ENCODE measurements at regions not wholly inside any gene's neighbourhood (a gene's known extent, or its start where the extent isn't known, plus 50 kb on each side); places are given as distances from the start of the nearest gene placed in this dataset.

- DNase-seq: no peak
Measured at GRCh38 chr7:72524037-72524436, 111.9 kb upstream of the CALN1 start.

- no peak for DNase-seq
Measured at GRCh38 chr7:72504061-72504706, 92.0 kb upstream of the CALN1 start.

GRCh38 chr7:72503644-72504043 lies 91.5 kb upstream of the CALN1 start:
- no peak for DNase-seq

- DNase-seq: no peak
Measured at GRCh38 chr7:72494807-72495206, 82.7 kb upstream of the CALN1 start.

GRCh38 chr7:72493850-72494661 lies 81.9 kb upstream of the CALN1 start:
- DNase-seq: peak; percentile 69

- no peak for DNase-seq
Measured at GRCh38 chr7:72492461-72493065, 80.4 kb upstream of the CALN1 start.

GRCh38 chr7:72490301-72490700 lies 78.2 kb upstream of the CALN1 start:
- no peak for DNase-seq

- DNase-seq: no peak
Measured at GRCh38 chr7:72481934-72482333, 69.8 kb upstream of the CALN1 start.

GRCh38 chr7:72476608-72477305 lies 64.6 kb upstream of the CALN1 start:
- no peak for DNase-seq

- DNase-seq: peak; percentile 4
Measured at GRCh38 chr7:72467237-72467636, 55.1 kb upstream of the CALN1 start.

GRCh38 chr7:72466797-72467196 lies 54.7 kb upstream of the CALN1 start:
- no peak for DNase-seq

- no peak for DNase-seq
Measured at GRCh38 chr7:72465521-72465920, 53.4 kb upstream of the CALN1 start.

- DNase-seq: no peak
Measured at GRCh38 chr7:72462311-72462710, 50.2 kb upstream of the CALN1 start.
